Glutamatergic neuron (in vitro differentiated cells): ENCODE measurements at regions not wholly inside any gene's neighbourhood (a gene's known extent, or its start where the extent isn't known, plus 50 kb on each side); places are given as distances from the start of the nearest gene placed in this dataset.

Source experiments
- DNase-seq: peaks from one replicate; pipeline ENCODE4 v3.0.0; 2022
- H3K27ac Mint-ChIP-seq: one replicate; pipeline ENCODE4 v1.8.0; 2020; ENCODE audit warnings: mild to moderate bottlenecking, mixed read lengths, inconsistent platforms; ENCODE audit not compliant: unreplicated experiment
- H3K27me3 Mint-ChIP-seq: one replicate; pipeline ENCODE4 v1.8.0; 2020; ENCODE audit warnings: mild to moderate bottlenecking, moderate library complexity, mixed read lengths, inconsistent platforms; ENCODE audit not compliant: unreplicated experiment
- H3K36me3 Mint-ChIP-seq: one replicate; pipeline ENCODE4 v1.8.0; 2020; ENCODE audit warnings: mild to moderate bottlenecking, mixed read lengths, inconsistent platforms; ENCODE audit not compliant: unreplicated experiment
- H3K4me1 Mint-ChIP-seq: one replicate; pipeline ENCODE4 v1.8.0; 2020; ENCODE audit warnings: mild to moderate bottlenecking, low read depth, mixed read lengths, inconsistent platforms; ENCODE audit not compliant: unreplicated experiment
- H3K4me3 Mint-ChIP-seq: one replicate; pipeline ENCODE4 v1.8.0; 2020; ENCODE audit warnings: mild to moderate bottlenecking, mixed read lengths, inconsistent platforms; ENCODE audit not compliant: unreplicated experiment
- H3K9me3 Mint-ChIP-seq: one replicate; pipeline ENCODE4 v1.8.0; 2020; ENCODE audit warnings: mild to moderate bottlenecking, moderate library complexity, mixed read lengths, inconsistent platforms; ENCODE audit not compliant: unreplicated experiment
- TF ChIP-seq, protein P1 (sequence below): fragments of 200-600 bp; sonication (generic); IDR thresholded peaks from one replicate; pipeline ENCODE4 v1.5.0; 2021; ENCODE audit not compliant: partially characterized antibody, unreplicated experiment

DNA sequence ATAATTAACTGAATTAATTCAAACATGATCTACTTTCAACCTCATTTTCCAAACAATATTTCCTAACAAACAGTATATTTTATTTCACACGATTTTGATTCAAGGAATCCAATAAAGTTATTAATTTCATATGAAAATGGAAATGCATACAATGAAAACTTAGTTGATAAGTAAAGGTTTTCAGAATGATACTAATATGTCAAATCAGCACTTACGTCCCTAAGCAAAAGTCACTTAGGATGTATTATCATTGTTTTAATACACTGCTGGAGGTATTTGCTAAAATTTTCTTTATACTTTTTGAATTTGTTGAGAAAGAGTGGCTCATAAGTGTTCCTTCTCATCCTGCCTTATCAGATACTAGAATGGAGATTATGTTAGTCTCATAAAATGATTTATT lies 266.8 kb upstream of the PUDP start:
- Mint-ChIP-seq H3K27ac (no peak overlapping the region), H3K27me3 (no peaks in the 10 kb centered on the region), H3K9me3 (no peaks in the 10 kb centered on the region), H3K4me3 (no peak overlapping the region), H3K36me3 (no peaks in the 10 kb centered on the region), H3K4me1 (no peaks in the 10 kb centered on the region)
- no peak for DNase-seq
- TF ChIP-seq, protein P1, sequence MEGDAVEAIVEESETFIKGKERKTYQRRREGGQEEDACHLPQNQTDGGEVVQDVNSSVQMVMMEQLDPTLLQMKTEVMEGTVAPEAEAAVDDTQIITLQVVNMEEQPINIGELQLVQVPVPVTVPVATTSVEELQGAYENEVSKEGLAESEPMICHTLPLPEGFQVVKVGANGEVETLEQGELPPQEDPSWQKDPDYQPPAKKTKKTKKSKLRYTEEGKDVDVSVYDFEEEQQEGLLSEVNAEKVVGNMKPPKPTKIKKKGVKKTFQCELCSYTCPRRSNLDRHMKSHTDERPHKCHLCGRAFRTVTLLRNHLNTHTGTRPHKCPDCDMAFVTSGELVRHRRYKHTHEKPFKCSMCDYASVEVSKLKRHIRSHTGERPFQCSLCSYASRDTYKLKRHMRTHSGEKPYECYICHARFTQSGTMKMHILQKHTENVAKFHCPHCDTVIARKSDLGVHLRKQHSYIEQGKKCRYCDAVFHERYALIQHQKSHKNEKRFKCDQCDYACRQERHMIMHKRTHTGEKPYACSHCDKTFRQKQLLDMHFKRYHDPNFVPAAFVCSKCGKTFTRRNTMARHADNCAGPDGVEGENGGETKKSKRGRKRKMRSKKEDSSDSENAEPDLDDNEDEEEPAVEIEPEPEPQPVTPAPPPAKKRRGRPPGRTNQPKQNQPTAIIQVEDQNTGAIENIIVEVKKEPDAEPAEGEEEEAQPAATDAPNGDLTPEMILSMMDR, result no peak

- Mint-ChIP-seq H3K27me3 (no peaks in the 10 kb centered on the region), H3K4me1 (no peaks in the 10 kb centered on the region), H3K4me3 (no peak overlapping the region), H3K27ac (no peak overlapping the region), H3K36me3 (no peaks in the 10 kb centered on the region), H3K9me3 (no peaks in the 10 kb centered on the region)
- no peak for DNase-seq
- TF ChIP-seq, protein P1, result no peak
Measured at GRCh38 chrX:7412840-7413239, 264.9 kb upstream of the PUDP start.

- Mint-ChIP-seq H3K9me3 (no peaks in the 10 kb centered on the region), H3K27ac (no peak overlapping the region), H3K36me3 (no peaks in the 10 kb centered on the region), H3K4me1 (no peaks in the 10 kb centered on the region), H3K4me3 (no peak overlapping the region), H3K27me3 (no peaks in the 10 kb centered on the region)
- DNase-seq, result no peak
- TF ChIP-seq, protein P1, result no peak
Measured at GRCh38 chrX:7409866-7410265, 261.9 kb upstream of the PUDP start.

- no peaks in the 10 kb centered on the region for H3K4me1 Mint-ChIP-seq
- no peak overlapping the region for H3K4me3 Mint-ChIP-seq
- H3K36me3 Mint-ChIP-seq, result no peaks in the 10 kb centered on the region
- TF ChIP-seq, protein P1, result no peak
- H3K27me3 Mint-ChIP-seq, result no peaks in the 10 kb centered on the region
- no peaks in the 10 kb centered on the region for H3K9me3 Mint-ChIP-seq
- DNase-seq, result no peak
- no peak overlapping the region for H3K27ac Mint-ChIP-seq
Measured at GRCh38 chrX:7399373-7399772, 251.4 kb upstream of the PUDP start.

GRCh38 chrX:7390441-7390840 lies 242.5 kb upstream of the PUDP start:
- Mint-ChIP-seq H3K9me3 (peaks cover 1% of the 10 kb centered on the region), H3K4me3 (no peak overlapping the region), H3K36me3 (no peaks in the 10 kb centered on the region), H3K27ac (no peak overlapping the region), H3K4me1 (no peaks in the 10 kb centered on the region), H3K27me3 (no peaks in the 10 kb centered on the region)
- TF ChIP-seq, protein P1, result no peak
- no peak for DNase-seq
